WTC11 (cell line): ENCODE measurements at regions not wholly inside any gene's neighbourhood (a gene's known extent, or its start where the extent isn't known, plus 50 kb on each side); places are given as distances from the start of the nearest gene placed in this dataset.

Source experiments
- ATAC-seq: fragments of 200-7000 bp; cut with Tn5 transposase; 2 replicates; pipeline ENCODE4 v1.10.0; 2021; ENCODE audit warnings: mild to moderate bottlenecking, moderate library complexity
- CTCF ChIA-PET: fragments of 300-600 bp; sonication (Branson Sonifier 250); formaldehyde crosslinking; loops from one replicate; lab custom pipeline; 2021; ENCODE audit warnings: antibody characterized with exemption; lab: Charles Lee
- POLR2A ChIA-PET: fragments of 350-600 bp; sonication (Branson Sonifier 250); formaldehyde crosslinking; loops from one replicate; lab custom pipeline; 2021; ENCODE audit warnings: antibody characterized with exemption; lab: Charles Lee
- DNase-seq: peaks from one replicate; pipeline ENCODE4 v3.0.0; 2021; ENCODE audit warnings: low spot score
- H3K27ac Mint-ChIP-seq: 2 replicates; pipeline ENCODE4 v1.8.0; 2021; ENCODE audit warnings: mixed read lengths
- H3K27me3 Mint-ChIP-seq: 2 replicates; pipeline ENCODE4 v1.8.0; 2021; ENCODE audit warnings: low read depth, mild to moderate bottlenecking, moderate library complexity, mixed read lengths
- H3K36me3 Mint-ChIP-seq: 2 replicates; pipeline ENCODE4 v1.8.0; 2021; ENCODE audit warnings: mixed read lengths
- H3K4me1 Mint-ChIP-seq: 2 replicates; pipeline ENCODE4 v1.8.0; 2022; ENCODE audit warnings: mixed read lengths
- H3K4me3 Mint-ChIP-seq: 2 replicates; pipeline ENCODE4 v1.8.0; 2021; ENCODE audit warnings: mild to moderate bottlenecking, moderate library complexity, mixed read lengths
- H3K9me3 Mint-ChIP-seq: 2 replicates; pipeline ENCODE4 v1.8.0; 2021; ENCODE audit warnings: mixed read lengths
- CREM ChIP-seq: sonication (generic); formaldehyde crosslinking; IDR thresholded peaks from 2 replicates; pipeline ENCODE4 v1.8.1; 2022; ENCODE audit warnings: mild to moderate bottlenecking, missing genetic modification reagents, moderate library complexity
- E2F5 ChIP-seq: sonication (generic); formaldehyde crosslinking; IDR thresholded peaks from 2 replicates; pipeline ENCODE4 v1.8.1; 2022; ENCODE audit warnings: mild to moderate bottlenecking, moderate library complexity, missing genetic modification reagents
- FOXJ3 ChIP-seq: sonication (generic); formaldehyde crosslinking; IDR thresholded peaks from 2 replicates; pipeline ENCODE4 v1.9.0; 2021; ENCODE audit warnings: missing genetic modification reagents, mild to moderate bottlenecking, borderline replicate concordance
- FOXK1 ChIP-seq: sonication (generic); formaldehyde crosslinking; IDR thresholded peaks from 2 replicates; pipeline ENCODE4 v1.8.0; 2022; ENCODE audit warnings: mild to moderate bottlenecking, moderate library complexity, missing genetic modification reagents
- GRHL2 ChIP-seq: fragments of 250-450 bp; sonication (Bioruptor Pico); IDR thresholded peaks from 2 replicates; pipeline ENCODE4 v1.8.0; 2022; ENCODE audit warnings: mild to moderate bottlenecking, moderate library complexity; ENCODE audit not compliant: insufficient replicate concordance, severe bottlenecking
- KAT7 ChIP-seq: sonication (generic); formaldehyde crosslinking; IDR thresholded peaks from 2 replicates; pipeline ENCODE4 v1.8.1; 2023; ENCODE audit warnings: missing genetic modification reagents, mild to moderate bottlenecking, borderline replicate concordance
- MXD4 ChIP-seq: fragments of 250-450 bp; sonication (Bioruptor Pico); IDR thresholded peaks from 2 replicates; pipeline ENCODE4 v1.8.0; 2021; ENCODE audit warnings: mild to moderate bottlenecking, moderate library complexity, borderline replicate concordance
- MYBL2 ChIP-seq: sonication (generic); formaldehyde crosslinking; IDR thresholded peaks from 2 replicates; pipeline ENCODE4 v1.8.1; 2023; ENCODE audit warnings: mild to moderate bottlenecking, moderate library complexity, missing genetic modification reagents
- NFYB ChIP-seq: sonication (generic); formaldehyde crosslinking; conservative IDR thresholded peaks from 2 replicates; pipeline ENCODE4 v1.8.0; 2022; ENCODE audit warnings: low read depth, missing genetic modification reagents
- NR1H2 ChIP-seq: sonication (generic); formaldehyde crosslinking; IDR thresholded peaks from 2 replicates; pipeline ENCODE4 v1.9.0; 2021; ENCODE audit warnings: mild to moderate bottlenecking, moderate library complexity, missing genetic modification reagents
- PREB ChIP-seq: sonication (generic); formaldehyde crosslinking; IDR thresholded peaks from 2 replicates; pipeline ENCODE4 v1.8.1; 2022; ENCODE audit warnings: mild to moderate bottlenecking, missing genetic modification reagents, moderate library complexity, borderline replicate concordance
- RORB ChIP-seq: fragments of 250-450 bp; sonication (Bioruptor Pico); IDR thresholded peaks from 2 replicates; pipeline ENCODE4 v1.9.0; 2021; ENCODE audit warnings: mild to moderate bottlenecking
- SMAD3 ChIP-seq: sonication (generic); formaldehyde crosslinking; IDR thresholded peaks from 2 replicates; pipeline ENCODE4 v1.8.0; 2022; ENCODE audit warnings: missing genetic modification reagents, mild to moderate bottlenecking, borderline replicate concordance
- SMAD4 ChIP-seq: sonication (generic); formaldehyde crosslinking; IDR thresholded peaks from 2 replicates; pipeline ENCODE4 v1.8.0; 2022; ENCODE audit warnings: mild to moderate bottlenecking, missing genetic modification reagents
- TCF7 ChIP-seq: sonication (generic); formaldehyde crosslinking; IDR thresholded peaks from 2 replicates; pipeline ENCODE4 v1.8.0; 2022; ENCODE audit warnings: mild to moderate bottlenecking, low read depth, missing genetic modification reagents, moderate library complexity
- TEAD1 ChIP-seq: sonication (generic); formaldehyde crosslinking; IDR thresholded peaks from 2 replicates; pipeline ENCODE4 v1.8.0; 2022; ENCODE audit warnings: mild to moderate bottlenecking, missing genetic modification reagents
- TEAD4 ChIP-seq: sonication (generic); formaldehyde crosslinking; IDR thresholded peaks from 2 replicates; pipeline ENCODE4 v1.8.0; 2022; ENCODE audit warnings: mild to moderate bottlenecking, missing genetic modification reagents
- USF1 ChIP-seq: sonication (generic); formaldehyde crosslinking; IDR thresholded peaks from 2 replicates; pipeline ENCODE4 v1.8.0; 2022; ENCODE audit warnings: mild to moderate bottlenecking, missing genetic modification reagents
- ZBTB21 ChIP-seq: sonication (generic); formaldehyde crosslinking; IDR thresholded peaks from 2 replicates; pipeline ENCODE4 v1.8.1; 2023; ENCODE audit warnings: mild to moderate bottlenecking, missing genetic modification reagents, borderline replicate concordance
- ZMAT4 ChIP-seq: fragments of 250-450 bp; sonication (Bioruptor Pico); IDR thresholded peaks from 2 replicates; pipeline ENCODE4 v1.9.0; 2021; ENCODE audit warnings: mild to moderate bottlenecking
- ZNF121 ChIP-seq: sonication (generic); formaldehyde crosslinking; IDR thresholded peaks from 2 replicates; pipeline ENCODE4 v1.8.0; 2023; ENCODE audit warnings: missing genetic modification reagents
- ZNF138 ChIP-seq: sonication (generic); formaldehyde crosslinking; conservative IDR thresholded peaks from 2 replicates; pipeline ENCODE4 v1.8.1; 2022; ENCODE audit warnings: mild to moderate bottlenecking, moderate library complexity, missing genetic modification reagents
- TF ChIP-seq, protein P1 (sequence below): sonication (generic); formaldehyde crosslinking; IDR thresholded peaks from 2 replicates; pipeline ENCODE4 v1.8.1; 2023; ENCODE audit warnings: mild to moderate bottlenecking, missing genetic modification reagents
- TF ChIP-seq, protein P2 (sequence below): fragments of 250-450 bp; sonication (Bioruptor Pico); IDR thresholded peaks from 2 replicates; pipeline ENCODE4 v1.9.0; 2021; ENCODE audit warnings: mild to moderate bottlenecking

- POLR2A ChIA-PET = no interaction called here
- TF ChIP-seq TEAD1 = no peak
- TF ChIP-seq KAT7 (CRISPR knock-in tag) = no peak
- TF ChIP-seq FOXJ3 (CRISPR knock-in tag) = no peak
- TF ChIP-seq ZNF138 (CRISPR knock-in tag) = no peak
- TF ChIP-seq NR1H2 (CRISPR knock-in tag) = no peak
- TF ChIP-seq USF1 (CRISPR knock-in tag) = no peak
- TF ChIP-seq SMAD3 = no peak
- no peak for TF ChIP-seq ZBTB21
- TF ChIP-seq GRHL2 (CRISPR knock-in tag) = no peak
- no peak for TF ChIP-seq SMAD4 (CRISPR knock-in tag)
- TF ChIP-seq CREM (CRISPR knock-in tag) = no peak
- no peak for TF ChIP-seq TEAD4 (CRISPR knock-in tag)
- TF ChIP-seq MXD4 = no peak
- no peak for TF ChIP-seq NFYB (CRISPR knock-in tag)
- TF ChIP-seq RORB (CRISPR knock-in tag) = no peak
- TF ChIP-seq, all 79 proteins: peak for 0
- ATAC-seq (no peak), DNase-seq (no peak)
- H3K4me3 Mint-ChIP-seq = no peak overlapping the region
- CTCF ChIA-PET = no interaction called here
- H3K27me3 Mint-ChIP-seq = no peaks in the 10 kb centered on the region
- H3K36me3 Mint-ChIP-seq = peaks cover 17% of the 10 kb centered on the region
- H3K27ac Mint-ChIP-seq = no peak overlapping the region
- peaks cover 20% of the 10 kb centered on the region for H3K9me3 Mint-ChIP-seq
- H3K4me1 Mint-ChIP-seq = peaks cover 21% of the 10 kb centered on the region
These were observed 942.5 kb upstream of the CITED2 start for GRCh38 chr6:140316966-140317365.

- ChIA-PET CTCF (no interaction called here), POLR2A (no interaction called here)
- Mint-ChIP-seq H3K4me1 (peaks cover 6% of the 10 kb centered on the region), H3K4me3 (no peak overlapping the region), H3K9me3 (peaks cover 22% of the 10 kb centered on the region), H3K27me3 (no peaks in the 10 kb centered on the region), H3K27ac (no peak overlapping the region), H3K36me3 (peaks cover 19% of the 10 kb centered on the region)
- TF ChIP-seq ZNF121 (no peak), ZMAT4 (CRISPR knock-in tag) (no peak), NR1H2 (CRISPR knock-in tag) (no peak), E2F5 (CRISPR knock-in tag) (no peak), MYBL2 (no peak), PREB (no peak), FOXK1 (CRISPR knock-in tag) (no peak), TCF7 (CRISPR knock-in tag) (no peak), ZNF138 (CRISPR knock-in tag) (no peak)
- TF ChIP-seq, protein P1, sequence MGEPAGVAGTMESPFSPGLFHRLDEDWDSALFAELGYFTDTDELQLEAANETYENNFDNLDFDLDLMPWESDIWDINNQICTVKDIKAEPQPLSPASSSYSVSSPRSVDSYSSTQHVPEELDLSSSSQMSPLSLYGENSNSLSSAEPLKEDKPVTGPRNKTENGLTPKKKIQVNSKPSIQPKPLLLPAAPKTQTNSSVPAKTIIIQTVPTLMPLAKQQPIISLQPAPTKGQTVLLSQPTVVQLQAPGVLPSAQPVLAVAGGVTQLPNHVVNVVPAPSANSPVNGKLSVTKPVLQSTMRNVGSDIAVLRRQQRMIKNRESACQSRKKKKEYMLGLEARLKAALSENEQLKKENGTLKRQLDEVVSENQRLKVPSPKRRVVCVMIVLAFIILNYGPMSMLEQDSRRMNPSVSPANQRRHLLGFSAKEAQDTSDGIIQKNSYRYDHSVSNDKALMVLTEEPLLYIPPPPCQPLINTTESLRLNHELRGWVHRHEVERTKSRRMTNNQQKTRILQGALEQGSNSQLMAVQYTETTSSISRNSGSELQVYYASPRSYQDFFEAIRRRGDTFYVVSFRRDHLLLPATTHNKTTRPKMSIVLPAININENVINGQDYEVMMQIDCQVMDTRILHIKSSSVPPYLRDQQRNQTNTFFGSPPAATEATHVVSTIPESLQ (CRISPR knock-in tag) = no peak
- TF ChIP-seq, protein P2, sequence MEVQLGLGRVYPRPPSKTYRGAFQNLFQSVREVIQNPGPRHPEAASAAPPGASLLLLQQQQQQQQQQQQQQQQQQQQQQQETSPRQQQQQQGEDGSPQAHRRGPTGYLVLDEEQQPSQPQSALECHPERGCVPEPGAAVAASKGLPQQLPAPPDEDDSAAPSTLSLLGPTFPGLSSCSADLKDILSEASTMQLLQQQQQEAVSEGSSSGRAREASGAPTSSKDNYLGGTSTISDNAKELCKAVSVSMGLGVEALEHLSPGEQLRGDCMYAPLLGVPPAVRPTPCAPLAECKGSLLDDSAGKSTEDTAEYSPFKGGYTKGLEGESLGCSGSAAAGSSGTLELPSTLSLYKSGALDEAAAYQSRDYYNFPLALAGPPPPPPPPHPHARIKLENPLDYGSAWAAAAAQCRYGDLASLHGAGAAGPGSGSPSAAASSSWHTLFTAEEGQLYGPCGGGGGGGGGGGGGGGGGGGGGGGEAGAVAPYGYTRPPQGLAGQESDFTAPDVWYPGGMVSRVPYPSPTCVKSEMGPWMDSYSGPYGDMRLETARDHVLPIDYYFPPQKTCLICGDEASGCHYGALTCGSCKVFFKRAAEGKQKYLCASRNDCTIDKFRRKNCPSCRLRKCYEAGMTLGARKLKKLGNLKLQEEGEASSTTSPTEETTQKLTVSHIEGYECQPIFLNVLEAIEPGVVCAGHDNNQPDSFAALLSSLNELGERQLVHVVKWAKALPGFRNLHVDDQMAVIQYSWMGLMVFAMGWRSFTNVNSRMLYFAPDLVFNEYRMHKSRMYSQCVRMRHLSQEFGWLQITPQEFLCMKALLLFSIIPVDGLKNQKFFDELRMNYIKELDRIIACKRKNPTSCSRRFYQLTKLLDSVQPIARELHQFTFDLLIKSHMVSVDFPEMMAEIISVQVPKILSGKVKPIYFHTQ (CRISPR knock-in tag) = no peak
- ATAC-seq (no peak), DNase-seq (no peak)
These were observed 940.2 kb upstream of the CITED2 start for GRCh38 chr6:140314682-140315081.
